Duodenal mucosa (tissue), 2 donors: ENCODE measurements at regions not wholly inside any gene's neighbourhood (a gene's known extent, or its start where the extent isn't known, plus 50 kb on each side); places are given as distances from the start of the nearest gene placed in this dataset.
"Not testable (repeated sequence)": the region's sequence is repeated elsewhere in the genome, so short reads cannot be mapped to it uniquely, and the experiment has no call there.

Experiments used
- H3K27ac ChIP-seq: one replicate; pipeline ENCODE4 v1.7.0; 2013; ENCODE audit warnings: low read depth, low read length
- H3K27me3 ChIP-seq, 2 donors: one replicate each; pipeline ENCODE4 v1.7.0; 2013; ENCODE audit warnings: low read length in 2 of 2, control low read depth in 1 of 2; ENCODE audit not compliant: insufficient read depth in 2 of 2, control insufficient read depth in 1 of 2
- H3K36me3 ChIP-seq, 2 donors: one replicate each; pipeline ENCODE4 v1.7.0; 2013; ENCODE audit warnings: low read length in 2 of 2, control low read depth in 1 of 2; ENCODE audit not compliant: insufficient read depth in 2 of 2, control insufficient read depth in 1 of 2
- H3K4me1 ChIP-seq, 2 donors: one replicate each; pipeline ENCODE4 v1.7.0; 2013; ENCODE audit warnings: low read length in 2 of 2, control low read depth in 1 of 2; ENCODE audit not compliant: insufficient read depth in 2 of 2, control insufficient read depth in 1 of 2
- H3K4me3 ChIP-seq, 2 donors: one replicate each; pipeline ENCODE4 v1.7.0; 2013; ENCODE audit warnings: low read length in 2 of 2, low read depth in 1 of 2
- H3K9ac ChIP-seq, 2 donors: one replicate each; pipeline ENCODE4 v1.7.0; 2013; ENCODE audit warnings: low read length in 2 of 2, low read depth in 1 of 2
- H3K9me3 ChIP-seq, 2 donors: one replicate each; pipeline ENCODE4 v1.7.0; 2013; ENCODE audit warnings: low read length in 2 of 2, control low read depth in 1 of 2; ENCODE audit not compliant: control insufficient read depth in 1 of 2

GRCh38 chr5:121445511-121445910 lies 406.2 kb upstream of the FTMT start:
- Histone ChIP-seq H3K27me3 (no peaks in the 10 kb centered on the region), H3K9me3 (no peaks in the 10 kb centered on the region), H3K9ac (no peak overlapping the region), H3K4me1 (no peaks in the 10 kb centered on the region), H3K36me3 (no peaks in the 10 kb centered on the region), H3K4me3 (no peak overlapping the region), H3K27ac (no peak overlapping the region)

GRCh38 chr5:121462441-121462840 lies 389.2 kb upstream of the FTMT start:
- Histone ChIP-seq H3K9ac (no peak overlapping the region), H3K4me3 (no peak overlapping the region), H3K36me3 (no peaks in the 10 kb centered on the region), H3K9me3 (no peaks in the 10 kb centered on the region), H3K27me3 (no peaks in the 10 kb centered on the region), H3K27ac (no peak overlapping the region), H3K4me1 (no peaks in the 10 kb centered on the region)

GRCh38 chr5:121471222-121471621 lies 380.5 kb upstream of the FTMT start:
- not testable (repeated sequence) for H3K4me1 ChIP-seq, H3K9ac ChIP-seq, H3K27me3 ChIP-seq, H3K27ac ChIP-seq, H3K36me3 ChIP-seq, H3K4me3 ChIP-seq, H3K9me3 ChIP-seq

GRCh38 chr5:121478636-121479035 lies 373.0 kb upstream of the FTMT start:
- Histone ChIP-seq H3K36me3 (no peaks in the 10 kb centered on the region), H3K4me3 (no peak overlapping the region), H3K9me3 (no peaks in the 10 kb centered on the region), H3K9ac (no peak overlapping the region), H3K27me3 (no peaks in the 10 kb centered on the region), H3K27ac (no peak overlapping the region), H3K4me1 (no peaks in the 10 kb centered on the region)

GRCh38 chr5:121479337-121479736 lies 372.3 kb upstream of the FTMT start:
- Histone ChIP-seq H3K27ac (no peak overlapping the region), H3K9ac (no peak overlapping the region), H3K4me1 (no peaks in the 10 kb centered on the region), H3K9me3 (no peaks in the 10 kb centered on the region), H3K4me3 (no peak overlapping the region), H3K27me3 (no peaks in the 10 kb centered on the region), H3K36me3 (no peaks in the 10 kb centered on the region)

- Histone ChIP-seq H3K36me3 (no peaks in the 10 kb centered on the region), H3K27me3 (no peaks in the 10 kb centered on the region), H3K9ac (no peak overlapping the region), H3K9me3 (no peaks in the 10 kb centered on the region), H3K4me3 (no peak overlapping the region), H3K4me1 (no peaks in the 10 kb centered on the region), H3K27ac (no peak overlapping the region)
Measured at GRCh38 chr5:121485281-121485680, 366.4 kb upstream of the FTMT start.

GRCh38 chr5:121485999-121486398 lies 365.7 kb upstream of the FTMT start:
- not testable (repeated sequence) for H3K27me3 ChIP-seq, H3K9ac ChIP-seq, H3K4me1 ChIP-seq, H3K36me3 ChIP-seq, H3K4me3 ChIP-seq, H3K9me3 ChIP-seq, H3K27ac ChIP-seq

- H3K4me1 ChIP-seq, result no peaks in the 10 kb centered on the region
- H3K27ac ChIP-seq, result no peak overlapping the region
- no peaks in the 10 kb centered on the region for H3K9me3 ChIP-seq
- H3K27me3 ChIP-seq, result no peaks in the 10 kb centered on the region
- H3K9ac ChIP-seq, result no peak overlapping the region
- no peaks in the 10 kb centered on the region for H3K36me3 ChIP-seq
- no peak overlapping the region for H3K4me3 ChIP-seq
Measured at GRCh38 chr5:121489972-121490371, 361.7 kb upstream of the FTMT start.

GRCh38 chr5:121497176-121497575 lies 354.5 kb upstream of the FTMT start:
- no peak overlapping the region for H3K9ac ChIP-seq
- H3K36me3 ChIP-seq, result no peaks in the 10 kb centered on the region
- no peak overlapping the region for H3K4me3 ChIP-seq
- H3K27ac ChIP-seq, result no peak overlapping the region
- H3K4me1 ChIP-seq, result no peaks in the 10 kb centered on the region
- H3K9me3 ChIP-seq, result no peaks in the 10 kb centered on the region
- H3K27me3 ChIP-seq, result no peaks in the 10 kb centered on the region

- H3K9ac ChIP-seq, result no peak overlapping the region
- no peaks in the 10 kb centered on the region for H3K4me1 ChIP-seq
- no peaks in the 10 kb centered on the region for H3K27me3 ChIP-seq
- H3K4me3 ChIP-seq, result no peak overlapping the region
- no peak overlapping the region for H3K27ac ChIP-seq
- H3K9me3 ChIP-seq, result no peaks in the 10 kb centered on the region
- no peaks in the 10 kb centered on the region for H3K36me3 ChIP-seq
Measured at GRCh38 chr5:121500310-121500709, 351.4 kb upstream of the FTMT start.

- H3K9ac ChIP-seq, result no peak overlapping the region
- no peaks in the 10 kb centered on the region for H3K4me1 ChIP-seq
- no peak overlapping the region for H3K4me3 ChIP-seq
- H3K27ac ChIP-seq, result no peak overlapping the region
- no peaks in the 10 kb centered on the region for H3K27me3 ChIP-seq
- no peaks in the 10 kb centered on the region for H3K36me3 ChIP-seq
- no peaks in the 10 kb centered on the region for H3K9me3 ChIP-seq
Measured at GRCh38 chr5:121503111-121503840, 348.4 kb upstream of the FTMT start.
